Astrocyte of the cerebellum (primary cell): ENCODE measurements at regions not wholly inside any gene's neighbourhood (a gene's known extent, or its start where the extent isn't known, plus 50 kb on each side); places are given as distances from the start of the nearest gene placed in this dataset.

ENCODE experiments used
- DNase-seq: peaks from one replicate; pipeline ENCODE4 v3.0.0-alpha.2; 2011; ENCODE audit warnings: low read depth
- H3K4me3 ChIP-seq: 2 replicates; pipeline ENCODE4 v1.5.1; 2011; ENCODE audit warnings: mild to moderate bottlenecking, low read depth, low read length, moderate library complexity
- in situ Hi-C: cut with HindIII; loops from 2 replicates; pipeline ENCODE4 v1.10.0; 2017; ENCODE audit warnings: low sequenced_read_pairs
- TF ChIP-seq, protein P1 (sequence below): IDR thresholded peaks from 2 replicates; pipeline ENCODE4 v1.5.1; 2012; ENCODE audit warnings: low read length, low read depth, moderate library complexity, mild to moderate bottlenecking; ENCODE audit errors: missing control alignments

DNA sequence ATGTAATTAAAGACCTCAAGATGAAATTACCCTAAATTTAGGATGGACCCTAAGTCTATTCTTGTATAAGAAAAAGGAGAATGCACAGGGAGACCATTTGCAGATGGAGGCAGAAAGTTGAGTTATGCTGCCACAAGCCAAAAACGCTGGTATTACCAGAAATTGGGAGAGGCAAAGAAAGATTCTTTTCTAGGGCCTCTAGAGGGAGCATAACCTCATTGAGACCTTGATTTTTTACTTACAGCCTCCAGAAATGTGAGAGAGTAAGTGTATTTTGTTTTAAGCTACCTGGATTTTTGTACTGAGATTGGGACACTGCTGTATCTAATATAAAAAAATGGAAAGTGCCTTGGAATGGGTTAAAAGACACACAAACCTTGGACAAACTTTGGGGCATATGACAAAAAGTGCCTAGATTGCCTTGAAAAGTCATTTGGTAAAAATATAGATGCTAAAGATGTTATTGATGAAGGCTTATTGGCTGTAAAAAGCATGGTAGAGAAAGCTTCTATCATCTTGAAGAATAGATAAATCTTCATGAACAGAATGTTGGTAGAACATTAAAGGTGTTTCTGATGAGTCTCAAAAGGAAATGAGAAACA is 174.7 kb upstream of the PRDM9 start:
- no peak overlapping the region for H3K4me3 ChIP-seq
- in situ Hi-C loops, result no loop called here
- TF ChIP-seq, protein P1, sequence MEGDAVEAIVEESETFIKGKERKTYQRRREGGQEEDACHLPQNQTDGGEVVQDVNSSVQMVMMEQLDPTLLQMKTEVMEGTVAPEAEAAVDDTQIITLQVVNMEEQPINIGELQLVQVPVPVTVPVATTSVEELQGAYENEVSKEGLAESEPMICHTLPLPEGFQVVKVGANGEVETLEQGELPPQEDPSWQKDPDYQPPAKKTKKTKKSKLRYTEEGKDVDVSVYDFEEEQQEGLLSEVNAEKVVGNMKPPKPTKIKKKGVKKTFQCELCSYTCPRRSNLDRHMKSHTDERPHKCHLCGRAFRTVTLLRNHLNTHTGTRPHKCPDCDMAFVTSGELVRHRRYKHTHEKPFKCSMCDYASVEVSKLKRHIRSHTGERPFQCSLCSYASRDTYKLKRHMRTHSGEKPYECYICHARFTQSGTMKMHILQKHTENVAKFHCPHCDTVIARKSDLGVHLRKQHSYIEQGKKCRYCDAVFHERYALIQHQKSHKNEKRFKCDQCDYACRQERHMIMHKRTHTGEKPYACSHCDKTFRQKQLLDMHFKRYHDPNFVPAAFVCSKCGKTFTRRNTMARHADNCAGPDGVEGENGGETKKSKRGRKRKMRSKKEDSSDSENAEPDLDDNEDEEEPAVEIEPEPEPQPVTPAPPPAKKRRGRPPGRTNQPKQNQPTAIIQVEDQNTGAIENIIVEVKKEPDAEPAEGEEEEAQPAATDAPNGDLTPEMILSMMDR, result peak; percentile 31
- no peak for DNase-seq

DNA sequence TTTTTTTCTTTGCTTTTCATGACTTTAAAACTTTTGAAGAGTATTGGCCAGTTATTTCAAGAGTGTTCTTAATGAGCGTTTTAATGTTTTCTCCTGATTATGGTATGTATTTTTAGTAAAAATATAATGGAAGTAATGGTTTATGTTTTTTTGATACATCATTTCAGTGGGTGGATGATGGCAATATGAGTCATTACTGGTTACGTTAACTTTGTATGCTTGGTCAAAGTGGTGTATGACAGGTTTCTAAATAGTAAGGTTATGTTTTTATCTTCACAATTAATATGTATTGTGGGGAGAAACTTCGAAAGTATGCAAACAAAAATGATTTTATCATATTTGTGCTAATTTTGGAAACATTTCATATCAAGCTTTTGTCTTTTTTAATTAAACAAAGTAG is 176.7 kb upstream of the PRDM9 start:
- in situ Hi-C loops, result no loop called here
- DNase-seq, result no peak
- TF ChIP-seq, protein P1, result no peak
- H3K4me3 ChIP-seq, result no peak overlapping the region

DNA sequence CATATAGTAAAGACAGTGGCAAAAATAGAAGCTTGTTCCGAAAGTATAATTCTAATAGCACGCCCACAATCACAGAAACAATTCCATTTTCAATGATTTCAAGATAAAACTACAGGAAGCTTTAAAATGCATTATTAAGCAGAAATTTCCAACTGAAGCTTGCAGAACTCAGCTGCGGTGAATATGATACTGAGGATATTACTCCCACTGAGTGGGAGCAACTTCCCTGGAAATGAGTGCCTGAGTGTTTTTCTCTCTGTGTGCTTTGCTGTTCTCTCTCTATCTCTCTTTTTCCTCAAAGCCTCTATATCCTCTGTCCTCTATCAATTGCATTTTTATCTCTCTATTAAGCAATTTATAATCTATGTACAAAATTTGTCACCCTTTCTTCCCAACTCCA is 187.5 kb upstream of the PRDM9 start:
- TF ChIP-seq, protein P1, result no peak
- DNase-seq, result no peak
- in situ Hi-C loops, result no loop called here
- no peak overlapping the region for H3K4me3 ChIP-seq

DNA sequence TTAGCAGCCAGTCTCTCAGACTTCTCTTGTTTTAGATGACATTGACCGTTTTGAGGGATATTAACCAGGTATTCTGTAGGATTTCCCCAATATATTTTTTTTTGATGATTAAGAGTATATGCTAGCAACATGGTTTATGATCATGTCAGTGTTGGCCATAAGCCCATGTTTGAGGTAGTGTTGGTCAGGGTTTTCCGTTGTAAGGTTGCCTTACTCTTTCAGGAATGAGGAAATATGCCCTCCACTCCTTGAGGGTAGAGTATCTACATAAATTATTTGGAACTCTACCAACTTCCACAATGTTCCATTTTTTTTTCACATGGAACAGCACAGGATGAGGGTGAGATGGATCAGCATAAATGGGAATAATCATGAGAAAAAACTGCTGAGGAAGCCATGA is 188.4 kb upstream of the PRDM9 start:
- no peak for DNase-seq
- in situ Hi-C loops, result no loop called here
- TF ChIP-seq, protein P1, result no peak
- no peak overlapping the region for H3K4me3 ChIP-seq

DNA sequence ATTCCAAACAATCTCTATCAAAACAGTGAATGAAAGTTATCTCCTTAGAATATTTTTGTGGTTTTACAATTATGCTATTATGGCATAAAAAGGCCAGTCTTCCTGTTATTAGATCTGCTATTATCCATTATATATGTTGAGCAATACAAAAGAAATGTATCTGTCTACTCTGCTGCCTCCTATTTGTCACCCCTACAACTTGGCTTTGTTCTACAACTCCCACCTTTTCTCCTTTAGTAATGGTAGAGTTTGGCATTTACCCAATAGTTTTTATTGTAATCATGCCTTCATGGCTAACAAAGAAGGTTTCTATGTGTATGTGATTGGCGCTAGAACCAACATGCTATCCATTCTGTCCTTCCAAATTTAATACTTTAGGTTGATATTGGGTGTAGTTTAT is 189.2 kb upstream of the PRDM9 start:
- TF ChIP-seq, protein P1, result no peak
- DNase-seq, result no peak
- no peak overlapping the region for H3K4me3 ChIP-seq
- in situ Hi-C loops, result no loop called here

DNA sequence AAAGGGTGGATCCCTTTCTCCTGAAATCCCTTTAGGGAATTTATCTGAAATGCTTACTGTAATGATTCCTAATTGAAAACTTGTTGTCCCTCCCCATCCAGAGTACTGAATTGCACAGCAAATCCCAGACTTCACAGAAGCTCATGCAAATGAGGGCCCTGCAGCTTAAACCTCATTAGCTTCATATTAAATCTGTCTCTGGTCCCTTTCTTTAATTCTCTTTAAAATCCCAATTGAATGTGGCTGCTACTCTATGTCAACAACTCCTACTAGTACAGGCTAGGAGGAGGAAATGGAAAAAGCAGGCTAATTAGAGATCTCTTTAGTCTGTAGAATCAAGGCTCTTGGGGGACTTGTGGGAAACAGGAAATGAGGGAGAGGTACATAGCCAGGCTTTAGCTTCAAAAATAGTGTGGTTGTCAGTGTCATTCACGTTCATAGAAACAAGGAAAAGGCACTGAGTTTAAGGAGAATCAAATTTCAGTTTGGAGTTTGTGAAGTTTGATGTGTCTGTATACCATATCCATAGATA is 191.3 kb upstream of the PRDM9 start:
- in situ Hi-C loops, result no loop called here
- H3K4me3 ChIP-seq, result no peak overlapping the region
- no peak for DNase-seq
- TF ChIP-seq, protein P1, result no peak

DNA sequence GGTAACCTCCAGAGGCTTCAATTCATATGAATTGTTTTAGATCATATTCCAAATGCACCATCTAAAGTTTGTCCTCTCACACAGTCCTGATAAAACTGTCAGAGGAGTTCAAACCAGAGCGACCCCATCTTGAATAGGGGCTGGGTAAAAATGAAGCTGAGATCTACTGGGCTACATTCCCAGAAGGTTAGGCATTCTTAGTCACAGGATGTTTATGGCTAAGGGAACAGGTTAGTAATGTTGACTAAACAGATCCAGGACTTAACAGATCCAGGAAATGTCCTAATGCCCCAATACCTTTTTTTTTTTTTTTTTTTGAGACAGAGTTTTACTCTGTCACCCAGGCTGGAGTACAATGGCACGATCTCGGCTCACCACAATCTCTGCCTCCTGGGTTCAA is 192.6 kb upstream of the PRDM9 start:
- in situ Hi-C loops, result no loop called here
- peak; percentile 0 for DNase-seq
- TF ChIP-seq, protein P1, result no peak
- no peak overlapping the region for H3K4me3 ChIP-seq
